Dedifferentiated amniotic fluid mesenchymal stem cell (primary cell): ENCODE measurements at regions not wholly inside any gene's neighbourhood (a gene's known extent, or its start where the extent isn't known, plus 50 kb on each side); places are given as distances from the start of the nearest gene placed in this dataset.
"Not testable (repeated sequence)": the region's sequence is repeated elsewhere in the genome, so short reads cannot be mapped to it uniquely, and the experiment has no call there.

Experiments
- DNase-seq: peaks from one replicate; pipeline ENCODE4 v3.0.0-alpha.2; 2016; ENCODE audit errors: extremely low spot score

GRCh38 chr2:77834360-77835002, 312.3 kb upstream of the LRRTM4 start:
- no peak for DNase-seq

DNA sequence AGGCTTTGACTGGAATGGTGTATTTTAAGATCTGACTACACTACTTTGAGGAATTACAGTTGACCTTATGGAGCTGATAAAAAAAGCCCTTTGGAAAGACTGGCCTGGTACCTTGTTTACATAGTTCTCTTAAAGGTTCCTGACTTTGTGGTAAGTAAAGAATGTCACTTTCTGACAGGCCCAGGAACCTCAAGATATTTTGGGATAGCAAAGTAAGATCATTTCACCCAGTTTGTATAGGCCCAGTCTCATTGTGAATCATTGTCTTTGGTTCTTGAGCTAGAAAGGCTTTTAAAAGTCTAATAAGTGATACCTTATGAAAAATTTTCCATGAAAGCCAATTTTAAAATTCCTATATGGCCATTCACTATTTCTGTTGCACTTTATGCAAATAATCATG, 316.3 kb upstream of the LRRTM4 start:
- no peak for DNase-seq

DNA sequence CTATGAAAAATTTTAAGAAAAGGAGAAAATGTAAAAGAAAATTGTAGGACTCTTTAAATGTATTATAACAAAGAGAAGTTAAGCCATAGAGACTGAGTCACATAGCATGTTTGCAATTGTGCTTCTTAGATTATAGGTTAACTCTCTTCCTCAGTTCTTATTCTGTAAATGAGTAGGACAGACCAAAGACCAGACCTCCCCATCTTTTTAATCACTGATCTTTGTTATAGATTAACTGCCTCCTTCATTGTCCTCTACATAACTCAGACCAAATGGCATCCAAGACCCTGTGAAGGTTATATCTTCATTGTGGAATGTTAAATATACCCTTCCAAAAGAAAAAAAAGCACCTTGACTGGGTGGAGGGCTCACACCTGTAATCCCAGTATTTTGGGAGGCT, 316.9 kb upstream of the LRRTM4 start:
- DNase-seq = no peak

DNA sequence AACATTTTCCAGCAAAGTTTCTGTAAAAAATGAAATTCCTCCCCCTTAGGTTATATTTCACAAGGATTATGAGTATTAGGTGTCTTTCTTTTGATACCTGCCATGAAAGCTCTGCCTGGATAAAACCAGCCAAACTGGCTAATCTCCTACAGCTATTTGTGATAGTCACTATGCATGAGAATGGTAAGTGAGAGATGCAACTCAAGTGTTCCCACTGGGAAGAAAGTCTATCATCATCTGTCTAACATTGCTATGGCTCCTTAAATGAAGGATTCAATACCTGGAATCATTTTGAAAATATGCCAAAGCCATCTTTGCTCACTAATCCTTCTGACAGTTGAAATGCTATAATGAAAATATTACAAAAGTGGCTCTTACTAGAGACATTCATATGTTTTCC, 339.9 kb upstream of the LRRTM4 start:
- DNase-seq = no peak

DNA sequence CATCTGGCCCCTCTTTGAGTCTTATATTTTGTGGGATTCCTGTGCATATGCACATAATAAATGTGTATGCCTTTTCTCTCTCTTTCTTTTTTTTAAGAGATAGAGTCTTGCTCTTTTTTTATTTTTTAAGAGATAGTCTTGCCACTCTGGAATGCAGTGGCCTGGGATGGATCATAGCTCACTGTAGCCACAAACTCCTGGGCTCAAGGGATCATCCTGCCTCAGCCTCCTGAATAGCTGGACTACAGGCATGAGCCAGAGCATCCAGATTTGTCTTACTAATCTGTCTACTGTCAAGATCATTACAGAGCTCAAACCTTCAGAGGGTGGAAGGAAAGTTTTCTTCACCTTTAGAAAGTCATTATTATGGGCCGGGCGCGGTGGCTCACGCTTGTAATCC, 342.2 kb upstream of the LRRTM4 start:
- no peak for DNase-seq

GRCh38 chr2:77866661-77867060, 344.5 kb upstream of the LRRTM4 start:
- no peak for DNase-seq

DNA sequence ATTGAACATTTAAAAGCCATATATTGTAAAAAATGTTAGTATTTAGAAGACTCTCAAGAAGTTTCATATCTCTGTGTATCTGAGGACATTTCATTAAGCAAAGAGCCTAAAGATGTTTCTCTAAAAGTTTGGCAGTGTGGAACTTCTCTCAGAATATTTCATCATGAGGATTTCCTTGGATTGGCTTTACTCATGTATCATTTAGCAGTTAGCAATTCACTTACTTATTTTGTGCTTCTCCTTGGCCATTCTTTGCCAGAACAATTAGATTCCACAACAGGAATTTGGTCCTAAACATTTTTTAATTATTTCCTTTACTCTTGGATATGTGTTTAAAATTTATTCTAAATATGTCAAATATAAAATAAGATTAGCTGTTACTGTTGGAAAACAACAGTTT, 345.0 kb upstream of the LRRTM4 start:
- no peak for DNase-seq

- no peak for DNase-seq
Observed at GRCh38 chr2:77873506-77873905, 351.3 kb upstream of the LRRTM4 start.

- DNase-seq = not testable (repeated sequence)
Observed at GRCh38 chr2:77900211-77900610, 378.0 kb upstream of the LRRTM4 start.

DNA sequence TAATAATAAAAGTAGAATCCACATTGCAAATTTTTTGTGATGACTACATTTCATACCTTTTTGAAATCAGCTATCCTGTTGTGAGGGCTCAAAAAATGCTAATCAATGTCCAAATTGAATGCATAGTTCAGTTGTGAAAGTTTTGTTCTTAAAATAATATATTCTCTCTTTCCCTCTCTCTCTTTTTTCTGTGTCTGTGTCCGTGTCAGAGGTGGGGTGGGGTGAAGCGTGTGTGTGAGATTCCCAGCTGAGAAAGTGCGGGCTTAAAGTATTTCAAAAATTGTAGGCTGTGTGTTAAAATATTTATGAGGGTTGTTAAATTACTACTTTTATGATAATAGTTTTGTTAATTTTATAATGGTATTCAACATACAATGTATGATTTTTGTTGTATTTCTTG, 388.0 kb upstream of the LRRTM4 start:
- DNase-seq = no peak

DNA sequence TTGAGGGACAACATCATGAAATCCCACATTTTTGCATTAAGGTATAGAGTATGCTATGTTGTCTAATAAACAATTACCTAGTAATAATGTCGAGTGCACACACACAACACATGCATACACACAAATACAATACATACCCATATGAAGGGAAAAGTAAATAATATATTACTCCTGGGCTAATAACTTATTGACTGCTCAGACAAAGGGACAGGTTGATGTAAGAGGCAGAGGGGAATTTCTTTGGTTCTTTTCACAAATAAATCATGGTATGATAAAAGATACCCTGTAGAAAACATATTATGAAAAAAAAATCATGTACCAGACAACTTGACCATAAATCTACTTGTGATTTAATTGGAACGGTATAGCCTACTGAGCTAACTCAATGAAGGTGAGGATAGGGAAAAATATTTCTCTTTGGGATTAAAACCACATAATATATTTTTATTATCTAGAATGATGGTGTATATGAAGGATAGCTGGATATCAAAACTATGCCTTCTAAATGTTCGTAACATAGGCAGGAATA, 398.7 kb upstream of the LRRTM4 start:
- no peak for DNase-seq

DNA sequence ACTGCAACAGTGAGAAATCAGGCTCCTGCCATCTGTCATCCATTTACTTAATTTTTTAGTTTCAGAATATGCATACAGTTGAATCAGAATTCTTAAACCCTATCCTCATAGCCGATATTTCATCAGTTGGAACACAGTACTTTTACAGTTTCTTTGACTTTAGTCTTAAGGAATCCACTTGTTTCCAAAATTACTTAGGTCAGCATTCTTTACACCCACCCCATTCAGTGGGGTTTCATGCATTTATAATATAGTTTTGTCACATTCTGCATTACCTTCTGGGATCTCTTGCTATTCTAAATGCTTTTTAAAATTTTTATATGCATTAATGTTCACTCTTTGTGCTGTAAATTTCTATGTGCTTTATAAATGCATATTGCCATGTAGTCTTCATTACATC, 400.4 kb upstream of the LRRTM4 start:
- no peak for DNase-seq

DNA sequence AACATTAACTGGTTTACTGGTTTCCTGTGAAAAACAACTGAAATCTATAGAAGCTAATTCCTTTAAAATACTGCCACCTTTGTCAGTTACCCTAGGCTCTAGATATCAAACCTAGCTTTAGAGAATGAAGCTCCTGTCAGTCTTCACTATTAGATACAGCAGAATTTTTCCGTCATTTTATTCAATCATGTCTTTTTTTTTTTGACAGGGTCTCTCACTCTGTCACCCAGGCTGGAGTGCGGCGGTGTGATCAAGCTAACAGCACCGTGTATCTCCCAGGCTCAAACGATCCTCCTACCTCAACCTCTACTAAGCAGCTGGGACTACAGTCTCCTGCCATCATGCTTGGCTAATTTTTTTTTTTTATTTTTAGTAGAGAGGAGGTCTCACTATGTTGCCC, 415.2 kb upstream of the LRRTM4 start:
- DNase-seq = no peak

- no peak for DNase-seq
Observed at GRCh38 chr2:77938462-77938861, 416.3 kb upstream of the LRRTM4 start.

- no peak for DNase-seq
Observed at GRCh38 chr2:77939370-77939769, 417.2 kb upstream of the LRRTM4 start.

DNA sequence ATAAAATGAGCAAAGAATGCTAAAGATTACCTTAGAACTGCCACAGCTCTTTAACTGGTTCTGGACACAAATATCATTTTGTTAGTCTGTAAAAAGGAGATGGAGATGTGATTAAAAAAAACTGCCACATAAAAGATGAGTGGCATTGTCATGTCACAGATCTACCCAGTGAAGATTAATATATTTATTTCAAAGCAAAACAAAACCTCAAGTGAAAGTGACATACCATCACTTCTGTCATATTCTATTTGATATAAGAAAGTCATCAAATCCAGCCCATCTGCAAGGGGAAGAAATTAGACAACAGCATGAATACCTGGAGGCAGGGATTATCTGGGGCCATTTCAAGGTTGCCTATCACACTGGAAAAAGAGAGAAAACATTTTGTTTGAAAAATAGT, 417.6 kb upstream of the LRRTM4 start:
- DNase-seq = no peak

DNA sequence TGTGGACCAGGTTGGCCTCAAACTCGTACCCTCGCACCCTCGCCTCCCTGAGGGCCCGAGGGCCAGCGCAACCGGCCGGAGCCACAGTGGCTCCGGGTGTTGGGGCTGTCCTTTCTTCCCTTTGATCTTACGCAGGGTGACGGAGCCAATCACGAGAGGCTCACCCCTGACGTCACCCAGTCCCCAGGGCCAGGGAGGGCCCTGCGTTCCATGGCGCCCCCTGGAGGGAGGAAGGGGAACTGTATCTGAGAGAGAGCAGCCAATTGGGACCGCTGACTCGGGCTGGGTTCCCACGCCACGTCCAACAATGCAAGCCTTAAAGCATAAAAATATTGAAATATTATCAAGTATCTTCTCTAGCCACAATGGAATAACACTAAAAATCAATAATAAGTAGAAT, 432.8 kb upstream of the LRRTM4 start:
- no peak for DNase-seq

GRCh38 chr2:77962943-77963342, 440.8 kb upstream of the LRRTM4 start:
- no peak for DNase-seq

GRCh38 chr2:77977471-77978063, 455.4 kb upstream of the LRRTM4 start:
- no peak for DNase-seq

- DNase-seq = no peak
Observed at GRCh38 chr2:77995161-77995560, 473.0 kb upstream of the LRRTM4 start.

DNA sequence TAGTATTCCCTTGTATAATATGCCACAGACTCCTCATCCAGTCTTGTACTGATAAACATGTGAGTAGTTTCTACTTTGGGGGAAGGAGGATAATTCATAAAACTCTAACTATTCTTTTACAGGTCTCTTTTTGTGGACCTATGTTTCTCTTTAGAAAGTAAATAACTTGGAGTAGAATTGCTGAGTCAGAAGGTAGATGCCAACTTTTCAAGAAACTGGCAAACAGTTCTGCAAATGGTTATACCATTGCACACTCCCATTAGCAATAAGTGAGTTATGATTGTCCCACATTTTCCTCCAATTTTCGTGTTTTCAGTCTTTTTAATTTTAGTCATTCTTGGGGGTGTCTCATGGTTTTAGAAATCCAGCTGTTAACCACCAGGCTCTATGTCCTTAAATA, 477.2 kb upstream of the LRRTM4 start:
- DNase-seq = no peak

DNA sequence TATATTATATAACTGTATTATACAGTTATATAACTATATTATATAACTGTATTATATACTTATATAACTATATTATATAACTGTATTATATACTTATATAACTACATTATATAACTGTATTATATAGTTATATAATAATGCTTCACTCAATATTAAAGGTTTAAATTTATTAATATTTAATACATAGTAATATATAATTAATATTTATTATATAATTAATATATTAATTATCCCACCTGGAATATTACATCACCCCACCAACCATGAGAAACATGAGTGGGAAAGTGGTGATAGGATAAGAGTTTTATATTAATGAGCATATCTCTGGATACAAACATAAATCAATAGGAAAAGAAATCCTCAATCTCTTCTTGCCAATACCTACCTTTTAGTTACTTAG, 487.1 kb upstream of the LRRTM4 start:
- DNase-seq = no peak

DNA sequence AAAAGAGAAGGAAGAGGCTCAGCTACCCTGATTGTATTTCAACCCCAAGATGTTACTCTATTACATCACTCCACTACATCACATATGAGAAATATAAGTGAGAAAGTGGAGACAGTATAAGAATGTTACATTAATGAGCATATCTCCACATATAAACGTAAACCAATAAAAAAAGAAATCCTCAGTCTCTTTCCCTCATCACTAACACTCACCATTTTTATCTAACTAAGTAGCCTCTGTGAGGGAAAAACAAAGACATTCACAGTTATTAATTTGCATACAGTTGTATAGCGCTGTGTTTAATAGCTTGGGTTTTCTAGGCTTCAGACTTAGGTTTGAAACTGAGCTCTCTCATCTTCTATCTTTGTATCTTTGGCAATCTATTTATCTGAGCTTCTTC, 489.1 kb upstream of the LRRTM4 start:
- DNase-seq = no peak

DNA sequence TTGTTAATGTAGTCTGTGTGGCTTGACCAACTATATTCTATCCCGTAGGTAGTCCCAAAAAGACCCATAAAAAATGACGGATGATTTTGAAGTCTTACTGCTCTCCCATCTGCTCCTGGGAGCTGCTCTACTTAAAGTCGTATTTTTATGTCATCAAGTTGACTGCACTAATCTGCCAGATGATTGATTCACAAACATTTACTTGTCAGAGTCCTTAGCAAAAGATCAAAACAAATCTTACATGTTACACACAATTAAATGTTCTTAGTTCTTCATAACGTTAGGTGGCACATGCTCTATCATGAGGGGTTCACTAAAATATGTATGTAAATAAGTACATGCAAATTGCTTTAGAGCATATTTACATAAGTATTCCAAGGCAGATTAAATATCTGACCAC, 498.3 kb upstream of the LRRTM4 start:
- DNase-seq = no peak
